ENCODE measurements at regions not wholly inside any gene's neighbourhood (a gene's known extent, or its start where the extent isn't known, plus 50 kb on each side); places are given as distances from the start of the nearest gene placed in this dataset.

- TF ChIP-seq POLR2AphosphoS5 (IDR thresholded peaks at IDR 0.05; ENCODE audit: low read depth, low read length) (no peak), CTCF (IDR thresholded peaks at IDR 0.05) (no peak)
Measured at GRCh38 chr19:29397748-29398147, 128.0 kb upstream of the VSTM2B start.
